ENCODE measurements at regions not wholly inside any gene's neighbourhood (a gene's known extent, or its start where the extent isn't known, plus 50 kb on each side); places are given as distances from the start of the nearest gene placed in this dataset.
"Not testable (repeated sequence)": the region's sequence is repeated elsewhere in the genome, so short reads cannot be mapped to it uniquely, and the experiment has no call there.

- H3K27ac ChIP-seq: no peak overlapping the region
- TF ChIP-seq EP300 (IDR thresholded peaks at IDR 0.05) (no peak), POLR2AphosphoS5 (IDR thresholded peaks at IDR 0.05) (no peak), CTCF (IDR thresholded peaks at IDR 0.05) (no peak), POLR2A (IDR thresholded peaks at IDR 0.05) (no peak)
- no peaks in the 10 kb centered on the region for H3K36me3 ChIP-seq
- no peak for DNase-seq
- 68 to 87% methylated on average over 5 of the region's 5 CpGs for WGBS, 2 donors
- H3K9me3 ChIP-seq: no peaks in the 10 kb centered on the region
- peaks cover 0 to 11% (median 6%) of the 10 kb centered on the region in 4 donors for H3K4me1 ChIP-seq
- intact Hi-C loops (cut with DNase I): no loop called here
- H3K27me3 ChIP-seq: no peaks in the 10 kb centered on the region
- no peak overlapping the region for H3K4me3 ChIP-seq
Observed at GRCh38 chr7:112580717-112581435, 100.1 kb downstream of the LSMEM1 start.

DNA sequence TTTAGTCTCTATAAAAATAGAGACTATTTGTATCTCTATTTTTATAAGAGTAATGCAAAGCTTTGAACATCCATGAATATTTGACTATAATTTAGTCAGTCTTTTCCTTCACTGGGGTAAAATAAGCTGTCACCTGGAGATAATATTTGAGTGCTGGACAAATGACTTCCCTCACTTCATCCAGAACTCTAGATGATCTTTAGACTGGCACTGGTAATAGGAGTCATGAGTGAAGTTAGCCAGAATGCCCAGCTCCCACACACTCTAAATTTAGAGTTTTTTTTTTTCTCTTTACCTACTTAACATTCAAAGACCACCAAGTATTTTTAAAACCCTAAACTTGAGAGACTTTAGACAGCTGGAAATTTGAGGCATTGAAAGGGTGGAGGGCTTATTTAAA lies 100.7 kb downstream of the LSMEM1 start:
- Histone ChIP-seq H3K36me3 (no peaks in the 10 kb centered on the region), H3K9me3 (no peaks in the 10 kb centered on the region), H3K27ac (no peak overlapping the region), H3K4me1 (peaks cover 0 to 11% (median 6%) of the 10 kb centered on the region in 4 donors), H3K27me3 (no peaks in the 10 kb centered on the region), H3K4me3 (no peak overlapping the region)
- TF ChIP-seq POLR2AphosphoS5 (IDR thresholded peaks at IDR 0.05) (no peak), CTCF (IDR thresholded peaks at IDR 0.05) (no peak), EP300 (IDR thresholded peaks at IDR 0.05) (no peak), POLR2A (IDR thresholded peaks at IDR 0.05) (no peak)
- intact Hi-C loops (cut with DNase I): no loop called here
- no peak for DNase-seq

GRCh38 chr7:112584290-112584689 lies 103.5 kb downstream of the LSMEM1 start:
- no peaks in the 10 kb centered on the region for H3K36me3 ChIP-seq
- H3K27me3 ChIP-seq: no peaks in the 10 kb centered on the region
- H3K4me3 ChIP-seq: no peak overlapping the region
- no peak for DNase-seq
- intact Hi-C loops (cut with DNase I): no loop called here
- no peak overlapping the region for H3K27ac ChIP-seq
- TF ChIP-seq POLR2A (IDR thresholded peaks at IDR 0.05): no peak
- no peak for TF ChIP-seq POLR2AphosphoS5 (IDR thresholded peaks at IDR 0.05)
- TF ChIP-seq EP300 (IDR thresholded peaks at IDR 0.05): no peak
- TF ChIP-seq CTCF (IDR thresholded peaks at IDR 0.05): no peak
- H3K4me1 ChIP-seq: peaks cover 0 to 6% (median 4%) of the 10 kb centered on the region in 4 donors
- 68 to 77% methylated on average over 2 of the region's 2 CpGs for WGBS, 2 donors
- H3K9me3 ChIP-seq: peaks cover 0 to 4% (median 0%) of the 10 kb centered on the region in 4 donors

GRCh38 chr7:112587504-112587903 lies 106.7 kb downstream of the LSMEM1 start:
- no peak overlapping the region for H3K27ac ChIP-seq
- TF ChIP-seq EP300 (IDR thresholded peaks at IDR 0.05): no peak
- TF ChIP-seq CTCF (IDR thresholded peaks at IDR 0.05): no peak
- no peak for TF ChIP-seq POLR2A (IDR thresholded peaks at IDR 0.05)
- no peak for TF ChIP-seq POLR2AphosphoS5 (IDR thresholded peaks at IDR 0.05)
- no peaks in the 10 kb centered on the region for H3K36me3 ChIP-seq
- intact Hi-C loops (cut with DNase I): no loop called here
- 90 to 93% methylated on average over 4 of the region's 4 CpGs for WGBS, 2 donors
- no peaks in the 10 kb centered on the region for H3K27me3 ChIP-seq
- no peak for DNase-seq
- no peaks in the 10 kb centered on the region for H3K4me1 ChIP-seq
- peaks cover 0 to 4% (median 0%) of the 10 kb centered on the region in 4 donors for H3K9me3 ChIP-seq
- H3K4me3 ChIP-seq: no peak overlapping the region

- H3K27ac ChIP-seq; H3K27me3 ChIP-seq; H3K36me3 ChIP-seq; DNase-seq; H3K9me3 ChIP-seq; H3K4me3 ChIP-seq; intact Hi-C loops (cut with DNase I): not testable (repeated sequence)
- H3K4me1 ChIP-seq: peaks cover 0 to 39% (median 15%) of the 10 kb centered on the region in 4 donors
- 83% methylated on average over 4 of the region's 4 CpGs for WGBS, 2 donors
Observed at GRCh38 chr7:112592565-112593263, 111.9 kb downstream of the LSMEM1 start.
